ENCODE measurements at regions not wholly inside any gene's neighbourhood (a gene's known extent, or its start where the extent isn't known, plus 50 kb on each side); places are given as distances from the start of the nearest gene placed in this dataset.
A peak's percentile ranks its signal among the peaks of the same experiment; 100 is the strongest.

DNA sequence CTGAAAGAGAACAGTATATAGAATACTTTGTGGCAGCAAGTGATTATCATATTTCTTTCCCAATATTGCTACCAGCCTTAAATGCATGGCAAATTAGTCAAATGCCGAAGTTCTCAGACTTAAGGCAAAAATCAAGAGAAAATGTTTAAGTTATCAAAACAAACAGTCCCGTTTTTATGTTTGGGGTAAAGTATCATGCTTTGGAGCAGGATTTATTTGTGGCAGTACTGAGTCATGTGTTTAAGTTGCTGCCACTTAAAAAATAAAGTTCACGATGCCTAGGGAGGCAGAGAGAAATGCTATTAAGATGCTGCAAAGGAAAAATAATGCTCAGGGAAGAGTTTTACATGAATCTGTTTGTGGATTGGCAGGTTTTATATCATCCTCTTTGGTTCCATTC, 417.4 kb upstream of the MDFIC2 start:
- TF ChIP-seq, protein P1, sequence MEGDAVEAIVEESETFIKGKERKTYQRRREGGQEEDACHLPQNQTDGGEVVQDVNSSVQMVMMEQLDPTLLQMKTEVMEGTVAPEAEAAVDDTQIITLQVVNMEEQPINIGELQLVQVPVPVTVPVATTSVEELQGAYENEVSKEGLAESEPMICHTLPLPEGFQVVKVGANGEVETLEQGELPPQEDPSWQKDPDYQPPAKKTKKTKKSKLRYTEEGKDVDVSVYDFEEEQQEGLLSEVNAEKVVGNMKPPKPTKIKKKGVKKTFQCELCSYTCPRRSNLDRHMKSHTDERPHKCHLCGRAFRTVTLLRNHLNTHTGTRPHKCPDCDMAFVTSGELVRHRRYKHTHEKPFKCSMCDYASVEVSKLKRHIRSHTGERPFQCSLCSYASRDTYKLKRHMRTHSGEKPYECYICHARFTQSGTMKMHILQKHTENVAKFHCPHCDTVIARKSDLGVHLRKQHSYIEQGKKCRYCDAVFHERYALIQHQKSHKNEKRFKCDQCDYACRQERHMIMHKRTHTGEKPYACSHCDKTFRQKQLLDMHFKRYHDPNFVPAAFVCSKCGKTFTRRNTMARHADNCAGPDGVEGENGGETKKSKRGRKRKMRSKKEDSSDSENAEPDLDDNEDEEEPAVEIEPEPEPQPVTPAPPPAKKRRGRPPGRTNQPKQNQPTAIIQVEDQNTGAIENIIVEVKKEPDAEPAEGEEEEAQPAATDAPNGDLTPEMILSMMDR (conservative IDR thresholded peaks at IDR 0.05), result no peak
- H3K27ac ChIP-seq, result no peak overlapping the region

DNA sequence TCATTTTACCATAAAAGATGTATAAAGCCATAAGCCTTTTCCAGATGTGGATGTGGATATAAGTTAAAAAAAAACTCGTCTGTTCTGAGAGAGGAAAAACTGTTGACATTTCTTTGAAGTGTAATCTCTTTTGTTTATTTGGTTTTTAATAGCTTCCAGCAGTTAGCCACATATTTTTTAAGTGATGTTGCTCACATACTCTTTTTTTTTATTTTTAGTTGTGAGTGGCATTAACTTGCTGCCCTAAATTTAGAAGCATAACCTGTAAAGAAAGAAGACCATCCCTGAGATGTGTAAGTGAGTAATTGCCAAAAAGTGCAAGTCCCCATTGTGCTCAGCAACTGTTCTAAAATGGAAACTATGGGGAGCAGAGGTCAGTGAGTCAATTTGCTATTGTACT, 415.9 kb upstream of the MDFIC2 start:
- TF ChIP-seq, protein P1 (conservative IDR thresholded peaks at IDR 0.05), result no peak
- no peak overlapping the region for H3K27ac ChIP-seq

DNA sequence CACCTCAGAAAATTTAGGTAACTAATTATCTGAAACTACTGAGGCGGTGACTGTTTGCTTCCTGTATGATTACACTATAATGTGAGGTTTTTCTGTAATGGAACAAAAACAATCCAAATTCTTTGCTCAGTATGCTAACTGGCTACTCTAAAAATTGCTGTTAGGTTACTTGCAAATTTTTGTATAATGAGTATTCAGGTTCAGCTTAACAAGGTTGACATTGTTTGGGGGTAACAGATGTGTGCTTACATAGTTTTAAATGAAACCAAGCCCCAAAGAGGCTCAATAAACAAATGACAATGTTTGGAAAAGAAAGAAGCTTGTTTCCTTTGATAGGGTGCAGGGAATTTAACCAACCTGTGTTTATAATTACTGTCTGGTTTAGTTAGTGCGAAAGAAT, 414.5 kb upstream of the MDFIC2 start:
- no peak overlapping the region for H3K27ac ChIP-seq
- TF ChIP-seq, protein P1 (conservative IDR thresholded peaks at IDR 0.05), result no peak

DNA sequence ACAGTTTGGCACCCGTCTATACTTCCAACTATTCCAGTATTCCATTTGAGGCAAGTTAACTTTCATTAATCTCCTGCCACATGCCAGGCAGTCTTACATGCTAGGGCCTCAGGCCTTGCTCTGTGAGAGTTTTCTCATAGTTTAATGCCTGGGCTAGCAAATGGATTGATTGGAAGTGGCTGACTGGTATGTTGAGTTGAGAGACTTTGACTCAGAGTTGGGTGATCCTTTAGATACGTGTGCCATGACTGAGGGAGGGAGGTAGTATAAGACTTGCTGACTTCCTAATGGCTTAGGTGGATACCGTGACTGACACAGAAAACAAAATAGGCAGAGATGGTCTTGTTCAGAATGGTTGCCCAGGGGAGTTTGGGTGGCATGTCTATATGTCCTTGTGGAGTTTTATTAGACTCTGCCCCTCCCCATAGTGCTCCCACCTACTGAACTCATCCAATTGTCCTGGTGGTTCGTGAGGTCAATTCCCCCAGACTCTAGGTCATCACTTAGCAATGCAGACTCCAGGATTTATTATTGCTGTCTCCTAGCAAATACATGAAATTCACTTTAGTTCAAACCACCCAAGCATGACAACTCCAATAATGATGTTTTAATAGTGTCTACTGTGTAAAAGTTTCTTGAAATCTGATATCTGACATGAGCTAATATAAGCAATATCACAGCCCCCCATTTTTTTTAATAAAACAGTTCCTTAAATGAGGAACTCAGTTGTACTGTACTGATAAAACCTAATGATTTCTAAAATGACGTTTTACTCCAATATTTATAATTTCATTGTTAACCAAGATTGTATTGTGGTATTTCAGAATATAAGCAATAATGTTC, 413.9 kb upstream of the MDFIC2 start:
- TF ChIP-seq, protein P1 (conservative IDR thresholded peaks at IDR 0.05), result no peak
- H3K27ac ChIP-seq, result no peak overlapping the region

DNA sequence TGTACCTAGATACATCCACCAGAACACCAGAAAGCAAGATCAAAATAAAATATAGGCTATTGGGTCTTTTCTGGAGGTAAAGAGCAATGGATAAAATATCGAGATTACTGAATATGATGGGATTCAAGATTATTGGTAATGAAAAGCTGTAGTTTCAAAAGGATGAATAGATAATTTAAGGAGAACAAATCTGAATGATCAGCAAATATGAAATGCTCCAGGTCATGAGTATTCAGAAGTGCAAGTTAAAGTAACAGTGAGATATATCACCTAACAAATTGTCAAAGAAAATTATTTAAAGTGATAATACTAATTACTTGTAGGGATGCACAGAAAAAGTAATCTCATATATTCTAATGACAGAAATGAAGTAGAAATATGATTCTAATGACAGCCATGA, 409.6 kb upstream of the MDFIC2 start:
- H3K27ac ChIP-seq, result no peak overlapping the region
- TF ChIP-seq, protein P1 (conservative IDR thresholded peaks at IDR 0.05), result no peak

DNA sequence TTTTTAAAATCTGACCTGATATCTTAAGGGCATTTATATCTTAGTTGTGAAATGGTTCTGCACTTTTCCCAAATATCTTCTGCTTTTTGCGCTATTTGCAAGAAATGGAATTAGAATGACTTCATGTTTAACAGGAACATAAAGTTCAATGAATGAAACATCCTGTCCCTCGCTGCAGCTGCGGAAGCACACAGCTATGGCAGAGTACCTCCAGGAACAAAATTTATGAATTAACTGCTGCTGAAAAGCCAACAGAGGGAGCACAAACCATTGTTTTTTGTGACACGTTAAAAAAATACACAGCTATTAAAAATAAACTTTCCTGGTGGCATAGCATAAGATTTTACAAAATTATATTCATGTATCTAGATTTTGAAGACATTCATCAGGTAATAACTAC, 404.4 kb upstream of the MDFIC2 start:
- TF ChIP-seq, protein P1 (conservative IDR thresholded peaks at IDR 0.05), result peak; percentile 79

DNA sequence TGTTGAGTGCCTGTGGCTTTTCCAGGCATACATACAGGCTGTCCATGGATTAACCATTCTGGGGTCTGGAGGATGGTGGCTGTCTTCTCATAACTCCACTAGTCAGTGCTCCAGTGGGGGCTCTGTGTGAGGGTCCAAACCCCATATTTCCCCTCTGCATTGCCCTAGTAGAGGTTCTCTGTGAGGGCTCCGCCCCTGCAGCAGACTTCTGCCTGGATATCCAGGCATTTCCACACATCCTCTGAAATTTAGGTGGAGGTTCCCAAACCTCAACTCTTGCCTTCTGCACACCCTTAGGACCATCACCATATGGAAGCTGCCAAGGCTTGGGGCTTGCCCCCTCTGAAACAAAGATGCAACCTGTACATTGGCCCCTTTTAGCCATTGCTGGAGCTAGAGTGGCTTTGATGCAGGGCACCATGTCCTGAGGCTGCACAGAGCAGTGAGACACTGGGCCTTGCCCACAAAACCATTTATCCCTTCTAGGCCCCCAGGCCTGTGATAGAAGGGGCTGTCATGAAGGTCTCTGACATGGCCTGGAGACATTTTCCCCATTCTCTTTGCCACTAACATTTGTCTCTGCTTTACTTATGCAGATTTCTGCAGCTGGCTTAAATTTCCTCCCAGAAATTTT, 400.1 kb upstream of the MDFIC2 start:
- no peak overlapping the region for H3K27ac ChIP-seq
- TF ChIP-seq, protein P1 (conservative IDR thresholded peaks at IDR 0.05), result no peak

More for the DNA sequence above, 404.4 kb upstream of the MDFIC2 start:
- no peak overlapping the region for H3K27ac ChIP-seq

Data from VCaP (cell line).